IMR-90 (cell line): ENCODE measurements at regions not wholly inside any gene's neighbourhood (a gene's known extent, or its start where the extent isn't known, plus 50 kb on each side); places are given as distances from the start of the nearest gene placed in this dataset.

Source experiments
- CEBPB ChIP-seq: IDR thresholded peaks from 2 replicates; pipeline ENCODE4 v1.6.1; 2012; ENCODE audit warnings: low read depth, low read length, improper control_type of control experiment
- TF ChIP-seq, protein P1 (sequence below): conservative IDR thresholded peaks from 2 replicates; pipeline ENCODE4 v1.5.1; 2012; ENCODE audit warnings: mild to moderate bottlenecking, low read depth, low read length, improper control_type of control experiment

GRCh38 chr3:117409256-117409655 lies 699.7 kb downstream of the TUSC7 start:
- TF ChIP-seq, protein P1, sequence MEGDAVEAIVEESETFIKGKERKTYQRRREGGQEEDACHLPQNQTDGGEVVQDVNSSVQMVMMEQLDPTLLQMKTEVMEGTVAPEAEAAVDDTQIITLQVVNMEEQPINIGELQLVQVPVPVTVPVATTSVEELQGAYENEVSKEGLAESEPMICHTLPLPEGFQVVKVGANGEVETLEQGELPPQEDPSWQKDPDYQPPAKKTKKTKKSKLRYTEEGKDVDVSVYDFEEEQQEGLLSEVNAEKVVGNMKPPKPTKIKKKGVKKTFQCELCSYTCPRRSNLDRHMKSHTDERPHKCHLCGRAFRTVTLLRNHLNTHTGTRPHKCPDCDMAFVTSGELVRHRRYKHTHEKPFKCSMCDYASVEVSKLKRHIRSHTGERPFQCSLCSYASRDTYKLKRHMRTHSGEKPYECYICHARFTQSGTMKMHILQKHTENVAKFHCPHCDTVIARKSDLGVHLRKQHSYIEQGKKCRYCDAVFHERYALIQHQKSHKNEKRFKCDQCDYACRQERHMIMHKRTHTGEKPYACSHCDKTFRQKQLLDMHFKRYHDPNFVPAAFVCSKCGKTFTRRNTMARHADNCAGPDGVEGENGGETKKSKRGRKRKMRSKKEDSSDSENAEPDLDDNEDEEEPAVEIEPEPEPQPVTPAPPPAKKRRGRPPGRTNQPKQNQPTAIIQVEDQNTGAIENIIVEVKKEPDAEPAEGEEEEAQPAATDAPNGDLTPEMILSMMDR = no peak
- TF ChIP-seq CEBPB = no peak
